Neural cell (in vitro differentiated cells): ENCODE measurements at regions not wholly inside any gene's neighbourhood (a gene's known extent, or its start where the extent isn't known, plus 50 kb on each side); places are given as distances from the start of the nearest gene placed in this dataset.

Source experiments
- CTCF ChIP-seq: fragments of 450-650 bp; IDR thresholded peaks from 2 replicates; pipeline ENCODE4 v1.5.1; 2014; ENCODE audit warnings: antibody characterized with exemption, mild to moderate bottlenecking, moderate library complexity; ENCODE audit not compliant: poor library complexity, severe bottlenecking
- EP300 ChIP-seq: fragments of 450-650 bp; conservative IDR thresholded peaks from 2 replicates; pipeline ENCODE4 v1.6.1; 2014; ENCODE audit warnings: antibody characterized with exemption, mild to moderate bottlenecking, moderate library complexity; ENCODE audit not compliant: poor library complexity, severe bottlenecking
- EZH2 ChIP-seq: fragments of 200-600, 300-800 bp; shearing (Covaris generic), sonication (generic); IDR thresholded peaks from 2 replicates; pipeline ENCODE4 v1.6.1; 2014; ENCODE audit warnings: antibody characterized with exemption, low read length, borderline replicate concordance, mild to moderate bottlenecking; ENCODE audit not compliant: insufficient read depth, poor library complexity, severe bottlenecking
- MXI1 ChIP-seq: fragments of 450-650 bp; conservative IDR thresholded peaks from 2 replicates; pipeline ENCODE4 v1.6.1; 2014; ENCODE audit warnings: antibody characterized with exemption, mild to moderate bottlenecking; ENCODE audit not compliant: poor library complexity, severe bottlenecking
- POLR2AphosphoS5 ChIP-seq: IDR thresholded peaks from 2 replicates; pipeline ENCODE4 v1.6.1; 2012
- RAD21 ChIP-seq: fragments of 450-650 bp; conservative IDR thresholded peaks from 2 replicates; pipeline ENCODE4 v1.6.1; 2014; ENCODE audit warnings: antibody characterized with exemption, mild to moderate bottlenecking, moderate library complexity
- SMC3 ChIP-seq: fragments of 450-650 bp; conservative IDR thresholded peaks from 2 replicates; pipeline ENCODE4 v1.6.1; 2014; ENCODE audit warnings: antibody characterized with exemption, mild to moderate bottlenecking, moderate library complexity; ENCODE audit not compliant: poor library complexity
- TAF1 ChIP-seq: IDR thresholded peaks from 2 replicates; pipeline ENCODE4 v1.6.1; 2012; ENCODE audit warnings: low read depth
- TF ChIP-seq, protein P1 (sequence below): IDR thresholded peaks from 2 replicates; pipeline ENCODE4 v1.6.1; 2012; ENCODE audit warnings: borderline replicate concordance

- no peak for TF ChIP-seq CTCF
- TF ChIP-seq SMC3: no peak
- no peak for TF ChIP-seq EZH2
- no peak for TF ChIP-seq TAF1
- TF ChIP-seq RAD21: no peak
- TF ChIP-seq, protein P1, sequence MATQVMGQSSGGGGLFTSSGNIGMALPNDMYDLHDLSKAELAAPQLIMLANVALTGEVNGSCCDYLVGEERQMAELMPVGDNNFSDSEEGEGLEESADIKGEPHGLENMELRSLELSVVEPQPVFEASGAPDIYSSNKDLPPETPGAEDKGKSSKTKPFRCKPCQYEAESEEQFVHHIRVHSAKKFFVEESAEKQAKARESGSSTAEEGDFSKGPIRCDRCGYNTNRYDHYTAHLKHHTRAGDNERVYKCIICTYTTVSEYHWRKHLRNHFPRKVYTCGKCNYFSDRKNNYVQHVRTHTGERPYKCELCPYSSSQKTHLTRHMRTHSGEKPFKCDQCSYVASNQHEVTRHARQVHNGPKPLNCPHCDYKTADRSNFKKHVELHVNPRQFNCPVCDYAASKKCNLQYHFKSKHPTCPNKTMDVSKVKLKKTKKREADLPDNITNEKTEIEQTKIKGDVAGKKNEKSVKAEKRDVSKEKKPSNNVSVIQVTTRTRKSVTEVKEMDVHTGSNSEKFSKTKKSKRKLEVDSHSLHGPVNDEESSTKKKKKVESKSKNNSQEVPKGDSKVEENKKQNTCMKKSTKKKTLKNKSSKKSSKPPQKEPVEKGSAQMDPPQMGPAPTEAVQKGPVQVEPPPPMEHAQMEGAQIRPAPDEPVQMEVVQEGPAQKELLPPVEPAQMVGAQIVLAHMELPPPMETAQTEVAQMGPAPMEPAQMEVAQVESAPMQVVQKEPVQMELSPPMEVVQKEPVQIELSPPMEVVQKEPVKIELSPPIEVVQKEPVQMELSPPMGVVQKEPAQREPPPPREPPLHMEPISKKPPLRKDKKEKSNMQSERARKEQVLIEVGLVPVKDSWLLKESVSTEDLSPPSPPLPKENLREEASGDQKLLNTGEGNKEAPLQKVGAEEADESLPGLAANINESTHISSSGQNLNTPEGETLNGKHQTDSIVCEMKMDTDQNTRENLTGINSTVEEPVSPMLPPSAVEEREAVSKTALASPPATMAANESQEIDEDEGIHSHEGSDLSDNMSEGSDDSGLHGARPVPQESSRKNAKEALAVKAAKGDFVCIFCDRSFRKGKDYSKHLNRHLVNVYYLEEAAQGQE: no peak
- TF ChIP-seq POLR2AphosphoS5: no peak
- TF ChIP-seq EP300: no peak
- no peak for TF ChIP-seq MXI1
These were observed 228.0 kb downstream of the PIK3C3 start for GRCh38 chr18:42182728-42183700.
